ENCODE measurements at regions not wholly inside any gene's neighbourhood (a gene's known extent, or its start where the extent isn't known, plus 50 kb on each side); places are given as distances from the start of the nearest gene placed in this dataset.
"Not testable (repeated sequence)": the region's sequence is repeated elsewhere in the genome, so short reads cannot be mapped to it uniquely, and the experiment has no call there.

DNA sequence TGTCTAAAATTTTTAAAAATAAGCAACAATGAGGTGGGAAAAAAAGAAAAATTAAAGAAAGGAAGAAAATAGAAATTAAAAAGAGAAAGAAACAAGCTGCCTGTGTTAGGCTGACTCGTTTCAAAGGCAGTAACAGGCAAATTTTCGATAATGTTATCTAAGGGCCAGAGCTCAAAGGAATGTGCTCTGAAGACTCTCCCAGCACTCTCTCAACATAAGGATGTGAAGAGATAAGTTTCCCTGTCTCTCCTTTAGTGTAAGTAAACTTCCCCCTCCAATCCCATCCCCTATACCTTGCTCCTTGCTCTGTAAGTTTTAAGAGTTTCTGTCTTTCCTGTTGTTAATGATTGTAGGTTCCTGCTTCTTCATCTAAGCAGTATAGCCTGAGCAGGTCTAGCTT lies 172.8 kb downstream of the TEX13C start:
- ChIA-PET CTCF (no interaction called here), POLR2A (no interaction called here)
- no peaks in the 10 kb centered on the region for H3K36me3 Mint-ChIP-seq (ENCODE audit: low read depth)
- no peaks in the 10 kb centered on the region for H3K9me3 Mint-ChIP-seq
- H3K27me3 Mint-ChIP-seq: no peaks in the 10 kb centered on the region
- DNase-seq (no peak), ATAC-seq (ENCODE audit: low read depth) (no peak)
- no peaks in the 10 kb centered on the region for H3K4me1 Mint-ChIP-seq
- TF ChIP-seq, protein P1, sequence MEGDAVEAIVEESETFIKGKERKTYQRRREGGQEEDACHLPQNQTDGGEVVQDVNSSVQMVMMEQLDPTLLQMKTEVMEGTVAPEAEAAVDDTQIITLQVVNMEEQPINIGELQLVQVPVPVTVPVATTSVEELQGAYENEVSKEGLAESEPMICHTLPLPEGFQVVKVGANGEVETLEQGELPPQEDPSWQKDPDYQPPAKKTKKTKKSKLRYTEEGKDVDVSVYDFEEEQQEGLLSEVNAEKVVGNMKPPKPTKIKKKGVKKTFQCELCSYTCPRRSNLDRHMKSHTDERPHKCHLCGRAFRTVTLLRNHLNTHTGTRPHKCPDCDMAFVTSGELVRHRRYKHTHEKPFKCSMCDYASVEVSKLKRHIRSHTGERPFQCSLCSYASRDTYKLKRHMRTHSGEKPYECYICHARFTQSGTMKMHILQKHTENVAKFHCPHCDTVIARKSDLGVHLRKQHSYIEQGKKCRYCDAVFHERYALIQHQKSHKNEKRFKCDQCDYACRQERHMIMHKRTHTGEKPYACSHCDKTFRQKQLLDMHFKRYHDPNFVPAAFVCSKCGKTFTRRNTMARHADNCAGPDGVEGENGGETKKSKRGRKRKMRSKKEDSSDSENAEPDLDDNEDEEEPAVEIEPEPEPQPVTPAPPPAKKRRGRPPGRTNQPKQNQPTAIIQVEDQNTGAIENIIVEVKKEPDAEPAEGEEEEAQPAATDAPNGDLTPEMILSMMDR (IDR thresholded peaks at IDR 0.05): no peak
- no peak overlapping the region for H3K27ac Mint-ChIP-seq
- no peak overlapping the region for H3K4me3 Mint-ChIP-seq
- intact Hi-C loops (cut with micrococcal nuclease): no loop called here

DNA sequence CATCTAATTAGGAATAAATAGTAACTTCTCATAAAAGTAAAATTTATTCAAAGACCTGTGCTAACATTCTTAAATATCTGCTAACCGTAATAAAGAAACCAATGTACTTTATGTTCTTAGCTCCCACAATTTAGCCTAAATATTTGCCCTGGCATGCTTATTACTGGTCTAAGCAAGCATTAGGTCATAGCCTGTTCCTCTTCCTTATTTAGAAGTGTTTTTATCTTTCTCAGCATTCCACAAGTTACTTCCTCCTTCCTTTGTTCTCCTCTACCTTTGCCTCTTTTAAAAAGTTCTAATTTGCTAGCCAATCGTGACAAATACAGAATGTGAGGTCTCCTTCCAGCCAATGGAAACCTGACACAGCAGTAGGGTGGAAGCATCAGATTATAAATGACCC lies 173.3 kb downstream of the TEX13C start:
- POLR2A ChIA-PET; H3K4me1 Mint-ChIP-seq; H3K36me3 Mint-ChIP-seq (ENCODE audit: low read depth); DNase-seq; H3K27me3 Mint-ChIP-seq; H3K9me3 Mint-ChIP-seq; ATAC-seq (ENCODE audit: low read depth); H3K4me3 Mint-ChIP-seq; H3K27ac Mint-ChIP-seq; CTCF ChIA-PET; intact Hi-C loops (cut with micrococcal nuclease): not testable (repeated sequence)

DNA sequence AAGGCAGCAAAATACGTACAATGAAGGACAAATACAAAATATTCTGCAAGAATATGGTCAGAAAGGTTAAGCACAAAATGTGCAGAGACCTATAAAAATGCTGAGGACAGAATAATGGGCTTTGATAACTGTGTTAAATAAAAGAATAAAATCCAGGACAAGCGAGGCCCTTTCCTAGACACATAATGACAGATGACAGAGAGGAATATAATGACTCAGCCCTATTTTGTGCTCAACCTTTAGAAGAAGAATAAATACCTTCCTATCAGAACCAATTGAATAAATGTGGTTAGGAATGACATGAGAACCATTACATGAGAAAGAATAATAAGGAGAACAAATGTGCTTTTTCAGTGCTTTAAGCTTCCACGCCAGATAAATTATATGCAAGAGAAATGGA lies 178.0 kb downstream of the TEX13C start:
- ChIA-PET CTCF (no interaction called here), POLR2A (no interaction called here)
- no peaks in the 10 kb centered on the region for H3K4me1 Mint-ChIP-seq
- H3K36me3 Mint-ChIP-seq (ENCODE audit: low read depth): no peaks in the 10 kb centered on the region
- ATAC-seq (ENCODE audit: low read depth): no peak
- intact Hi-C loops (cut with micrococcal nuclease): no loop called here
- TF ChIP-seq, protein P1 (IDR thresholded peaks at IDR 0.05): no peak
- DNase-seq: no peak
- no peak overlapping the region for H3K27ac Mint-ChIP-seq
- no peak overlapping the region for H3K4me3 Mint-ChIP-seq
- no peaks in the 10 kb centered on the region for H3K27me3 Mint-ChIP-seq
- H3K9me3 Mint-ChIP-seq: no peaks in the 10 kb centered on the region

DNA sequence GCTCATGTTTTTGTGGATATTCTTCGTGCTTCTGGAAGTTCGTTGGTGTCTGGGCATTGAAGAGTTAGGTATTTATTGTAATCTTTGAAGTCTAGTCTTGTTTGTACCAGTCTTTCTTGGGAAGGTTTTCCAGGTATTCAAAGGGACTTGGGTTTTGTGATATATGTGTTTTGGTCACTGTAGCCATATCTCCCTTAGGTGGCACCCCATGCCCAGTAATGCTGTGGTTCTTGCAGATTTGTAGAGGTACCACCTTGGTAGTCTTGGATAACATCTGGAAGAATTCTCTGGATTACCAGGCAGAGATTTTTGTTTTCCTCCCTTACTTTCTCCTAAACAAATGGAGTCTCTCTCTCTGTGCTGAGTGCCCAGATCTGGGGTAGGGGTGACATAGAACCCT lies 184.1 kb downstream of the TEX13C start:
- Mint-ChIP-seq H3K4me3 (no peak overlapping the region), H3K27ac (no peak overlapping the region), H3K36me3 (ENCODE audit: low read depth) (no peaks in the 10 kb centered on the region), H3K4me1 (no peaks in the 10 kb centered on the region), H3K27me3 (no peaks in the 10 kb centered on the region), H3K9me3 (no peaks in the 10 kb centered on the region)
- ATAC-seq (ENCODE audit: low read depth): no peak
- intact Hi-C loops (cut with micrococcal nuclease): no loop called here
- no peak for DNase-seq
- ChIA-PET CTCF (no interaction called here), POLR2A (no interaction called here)
- TF ChIP-seq, protein P1 (IDR thresholded peaks at IDR 0.05): no peak

DNA sequence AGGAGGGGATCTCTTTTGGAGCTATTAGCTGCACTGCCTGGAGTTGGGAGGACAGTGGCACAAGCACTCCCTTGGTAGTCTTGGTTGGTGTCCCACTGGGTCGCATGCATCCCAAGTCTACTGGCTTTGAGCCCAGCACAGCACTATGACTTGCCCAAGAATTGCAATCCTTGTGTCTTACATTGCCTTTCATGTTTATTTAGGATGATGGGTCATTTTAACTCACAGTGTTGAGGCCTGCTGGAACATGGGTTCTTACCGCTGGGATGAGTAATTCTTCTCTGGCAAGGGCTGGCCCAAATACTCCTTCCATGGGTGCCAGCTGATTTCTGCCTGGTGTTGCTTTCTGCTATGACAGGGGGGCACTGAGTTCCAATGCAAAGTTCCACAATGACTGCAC lies 185.5 kb downstream of the TEX13C start:
- H3K36me3 Mint-ChIP-seq (ENCODE audit: low read depth): no peaks in the 10 kb centered on the region
- no peaks in the 10 kb centered on the region for H3K4me1 Mint-ChIP-seq
- no peak overlapping the region for H3K27ac Mint-ChIP-seq
- DNase-seq: no peak
- ChIA-PET CTCF (no interaction called here), POLR2A (no interaction called here)
- no peaks in the 10 kb centered on the region for H3K9me3 Mint-ChIP-seq
- TF ChIP-seq, protein P1 (IDR thresholded peaks at IDR 0.05): no peak
- no peaks in the 10 kb centered on the region for H3K27me3 Mint-ChIP-seq
- no peak for ATAC-seq (ENCODE audit: low read depth)
- intact Hi-C loops (cut with micrococcal nuclease): no loop called here
- H3K4me3 Mint-ChIP-seq: no peak overlapping the region

DNA sequence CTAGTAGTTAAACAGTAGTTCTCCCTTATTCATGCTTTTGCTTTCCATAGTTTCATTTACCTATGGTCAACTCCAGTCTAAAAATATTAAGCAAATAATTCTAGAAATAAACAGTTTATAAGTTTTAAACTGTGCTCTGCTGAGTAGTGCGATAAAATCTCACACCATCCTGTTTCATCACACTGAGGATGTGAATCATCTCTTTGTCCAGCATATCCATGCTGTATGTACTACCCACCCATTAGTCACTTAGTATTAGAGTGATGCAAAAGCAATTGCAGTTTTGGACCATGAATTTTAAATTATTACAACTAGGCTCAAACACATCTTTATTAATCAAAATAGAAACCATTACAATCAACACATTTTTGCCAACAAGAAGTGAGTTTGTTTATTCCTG lies 187.4 kb downstream of the TEX13C start:
- Mint-ChIP-seq H3K4me1 (no peaks in the 10 kb centered on the region), H3K9me3 (no peaks in the 10 kb centered on the region), H3K27ac (no peak overlapping the region), H3K27me3 (no peaks in the 10 kb centered on the region), H3K4me3 (no peak overlapping the region), H3K36me3 (ENCODE audit: low read depth) (no peaks in the 10 kb centered on the region)
- POLR2A ChIA-PET: no interaction called here
- intact Hi-C loops (cut with micrococcal nuclease): no loop called here
- CTCF ChIA-PET: no interaction called here
- TF ChIP-seq, protein P1 (IDR thresholded peaks at IDR 0.05): no peak
- ATAC-seq (ENCODE audit: low read depth) (no peak), DNase-seq (no peak)
